HUES64 (cell line): ENCODE measurements at regions not wholly inside any gene's neighbourhood (a gene's known extent, or its start where the extent isn't known, plus 50 kb on each side); places are given as distances from the start of the nearest gene placed in this dataset.
"Not testable (repeated sequence)": the region's sequence is repeated elsewhere in the genome, so short reads cannot be mapped to it uniquely, and the experiment has no call there.

Experiments
- H3K27ac ChIP-seq: 2 replicates; pipeline ENCODE4 v1.7.0; 2013; ENCODE audit warnings: low read depth, low read length, inconsistent platforms
- H3K27me3 ChIP-seq: 2 replicates; pipeline ENCODE4 v1.6.1; 2013; ENCODE audit warnings: mild to moderate bottlenecking, low read length; ENCODE audit not compliant: insufficient read depth
- H3K36me3 ChIP-seq: 2 replicates; pipeline ENCODE4 v1.6.1; 2013; ENCODE audit warnings: mild to moderate bottlenecking, low read length; ENCODE audit not compliant: insufficient read depth
- H3K4me1 ChIP-seq: 2 replicates; pipeline ENCODE4 v1.6.1; 2013; ENCODE audit warnings: mild to moderate bottlenecking, low read length, moderate library complexity; ENCODE audit not compliant: insufficient read depth
- H3K4me3 ChIP-seq: 2 replicates; pipeline ENCODE4 v1.5.1; 2013; ENCODE audit warnings: mild to moderate bottlenecking, low read length, moderate library complexity
- H3K9ac ChIP-seq: 2 replicates; pipeline ENCODE4 v1.6.1; 2013; ENCODE audit warnings: mild to moderate bottlenecking, low read depth, low read length
- H3K9me3 ChIP-seq: 2 replicates; pipeline ENCODE4 v1.6.1; 2013; ENCODE audit warnings: low read depth, low read length; ENCODE audit not compliant: insufficient read depth
- WGBS: fragments of 150-250, 120-280 bp; methylation state at CpG from one replicate; pipeline ENCODE4 v1.1.7; 2013; ENCODE audit warnings: missing lambda C conversion rate; 5-methylcytosine and 5-hydroxymethylcytosine counted together

- not testable (repeated sequence) for H3K36me3 ChIP-seq, H3K9me3 ChIP-seq, H3K4me3 ChIP-seq, H3K9ac ChIP-seq, H3K4me1 ChIP-seq, H3K27me3 ChIP-seq, H3K27ac ChIP-seq
- 95% methylated on average over 7 of the region's 7 CpGs for WGBS
Observed at GRCh38 chr9:99670886-99671285, 150.8 kb upstream of the NR4A3 start.

DNA sequence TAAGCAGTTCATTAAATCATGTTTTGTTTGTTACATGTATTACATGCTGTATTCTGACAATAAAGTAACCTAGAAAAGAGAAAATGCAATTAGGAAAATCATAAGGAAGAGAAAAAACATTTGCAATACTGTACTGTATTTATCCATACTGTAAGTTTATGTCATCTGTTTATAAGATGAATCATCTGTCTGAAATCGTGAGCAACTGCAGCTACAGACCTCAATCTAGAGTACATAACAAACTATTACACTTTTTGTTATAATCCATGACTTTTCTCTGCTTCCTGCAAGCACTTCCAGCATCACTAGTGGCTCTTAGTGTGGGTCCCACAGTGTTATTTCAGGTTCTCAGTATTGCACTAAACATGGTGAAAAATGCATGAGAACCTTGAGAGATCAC, 144.4 kb upstream of the NR4A3 start:
- H3K27ac ChIP-seq: no peak overlapping the region
- peaks cover 25% of the 10 kb centered on the region for H3K9me3 ChIP-seq
- H3K9ac ChIP-seq: no peak overlapping the region
- no peaks in the 10 kb centered on the region for H3K4me1 ChIP-seq
- no peak overlapping the region for H3K4me3 ChIP-seq
- H3K27me3 ChIP-seq: no peaks in the 10 kb centered on the region
- 89% methylated on average over 1 of the region's 1 CpG for WGBS
- H3K36me3 ChIP-seq: peaks cover 7% of the 10 kb centered on the region

- H3K9me3 ChIP-seq: peaks cover 26% of the 10 kb centered on the region
- H3K4me3 ChIP-seq: no peak overlapping the region
Observed at GRCh38 chr9:99678566-99678965, 143.1 kb upstream of the NR4A3 start.

DNA sequence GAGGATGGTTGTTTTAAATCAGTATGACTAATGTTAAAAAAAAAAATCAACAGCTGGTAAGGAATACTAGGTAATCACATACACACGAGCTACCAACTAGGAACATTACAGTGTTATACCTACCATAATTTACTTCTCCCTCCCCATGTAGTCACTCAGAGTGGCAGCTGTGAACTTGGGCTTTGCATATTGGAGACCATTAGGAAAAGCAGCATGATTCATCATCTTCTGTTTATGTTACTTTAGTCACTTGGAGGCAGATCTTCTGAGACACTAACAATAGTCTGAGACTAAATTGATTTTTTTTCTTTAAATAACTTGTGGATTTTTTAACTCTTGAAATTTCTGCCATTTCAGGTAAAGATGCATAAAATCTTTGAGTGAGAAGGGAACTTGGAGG, 141.5 kb upstream of the NR4A3 start:
- H3K4me3 ChIP-seq: no peak overlapping the region
- peaks cover 7% of the 10 kb centered on the region for H3K36me3 ChIP-seq
- no peaks in the 10 kb centered on the region for H3K4me1 ChIP-seq
- no peaks in the 10 kb centered on the region for H3K27me3 ChIP-seq
- H3K27ac ChIP-seq: no peak overlapping the region
- no peak overlapping the region for H3K9ac ChIP-seq
- WGBS: 75% methylated on average over 1 of the region's 1 CpG
- peaks cover 26% of the 10 kb centered on the region for H3K9me3 ChIP-seq

More at GRCh38 chr9:99678566-99678965, 143.1 kb upstream of the NR4A3 start:
- Histone ChIP-seq H3K36me3 (peaks cover 7% of the 10 kb centered on the region), H3K9ac (no peak overlapping the region), H3K4me1 (no peaks in the 10 kb centered on the region), H3K27me3 (no peaks in the 10 kb centered on the region), H3K27ac (no peak overlapping the region)

- no peak overlapping the region for H3K27ac ChIP-seq
- no peaks in the 10 kb centered on the region for H3K27me3 ChIP-seq
- H3K9ac ChIP-seq: no peak overlapping the region
- peaks cover 22% of the 10 kb centered on the region for H3K9me3 ChIP-seq
- peaks cover 6% of the 10 kb centered on the region for H3K36me3 ChIP-seq
- no peaks in the 10 kb centered on the region for H3K4me1 ChIP-seq
- no peak overlapping the region for H3K4me3 ChIP-seq
Observed at GRCh38 chr9:99681113-99681512, 140.6 kb upstream of the NR4A3 start.

DNA sequence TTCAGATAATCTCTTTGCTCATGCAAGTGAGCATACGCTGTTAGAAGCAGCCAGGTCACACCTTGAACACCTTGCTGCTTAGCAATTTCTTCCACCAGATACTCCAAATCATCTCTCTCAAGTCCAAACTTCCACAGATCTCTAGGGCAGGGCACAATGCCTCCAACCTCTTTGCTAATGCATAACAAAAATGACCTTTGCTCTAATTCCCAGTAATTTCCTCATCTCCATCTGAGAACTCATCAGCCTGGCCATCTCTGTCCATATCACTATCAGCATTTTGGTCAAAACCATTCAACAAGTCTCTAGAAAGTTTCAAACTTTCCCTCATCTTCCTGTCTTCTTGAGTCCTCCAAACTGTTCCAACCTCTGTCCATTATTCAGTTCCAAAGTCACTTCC, 139.3 kb upstream of the NR4A3 start:
- 95% methylated on average over 1 of the region's 1 CpG for WGBS
- Histone ChIP-seq H3K27ac (no peak overlapping the region), H3K9me3 (peaks cover 9% of the 10 kb centered on the region; the same call in 1 of the 2 replicates)

DNA sequence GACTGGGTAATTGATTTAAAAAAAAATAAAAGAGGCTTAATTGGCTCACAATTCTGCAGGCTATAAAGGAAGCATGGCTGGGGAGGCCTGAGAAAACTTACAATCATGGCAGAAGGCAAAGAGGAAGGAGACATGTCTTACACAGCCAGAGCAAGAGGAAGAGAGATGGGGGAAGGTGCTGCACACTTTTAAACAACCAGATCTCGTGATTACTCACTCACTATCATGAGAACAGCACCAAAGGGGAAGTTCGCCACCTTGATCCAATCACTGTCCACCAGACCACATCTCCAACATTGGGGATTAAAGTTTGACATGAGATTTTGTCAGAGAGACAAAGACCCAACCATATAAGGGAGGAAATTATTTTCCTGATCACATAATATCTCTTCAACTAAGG, 138.8 kb upstream of the NR4A3 start:
- no peaks in the 10 kb centered on the region for H3K36me3 ChIP-seq
- H3K4me1 ChIP-seq: no peaks in the 10 kb centered on the region
- H3K9me3 ChIP-seq: peaks cover 7% of the 10 kb centered on the region; the same call in 1 of the 2 replicates
- WGBS: 80% methylated on average over 1 of the region's 2 CpGs
- H3K27me3 ChIP-seq: no peaks in the 10 kb centered on the region
- no peak overlapping the region for H3K9ac ChIP-seq
- H3K4me3 ChIP-seq: no peak overlapping the region
- H3K27ac ChIP-seq: no peak overlapping the region

More for the DNA sequence above, 139.3 kb upstream of the NR4A3 start:
- no peak overlapping the region for H3K4me3 ChIP-seq
- H3K36me3 ChIP-seq: no peaks in the 10 kb centered on the region
- H3K4me1 ChIP-seq: no peaks in the 10 kb centered on the region
- H3K27me3 ChIP-seq: no peaks in the 10 kb centered on the region
- H3K9ac ChIP-seq: no peak overlapping the region

- Histone ChIP-seq H3K27me3 (no peaks in the 10 kb centered on the region), H3K27ac (no peak overlapping the region), H3K9ac (no peak overlapping the region), H3K4me1 (no peaks in the 10 kb centered on the region), H3K4me3 (no peak overlapping the region), H3K9me3 (no peaks in the 10 kb centered on the region), H3K36me3 (no peaks in the 10 kb centered on the region)
- WGBS: 82% methylated on average over 4 of the region's 4 CpGs
Observed at GRCh38 chr9:99690573-99690972, 131.1 kb upstream of the NR4A3 start.

DNA sequence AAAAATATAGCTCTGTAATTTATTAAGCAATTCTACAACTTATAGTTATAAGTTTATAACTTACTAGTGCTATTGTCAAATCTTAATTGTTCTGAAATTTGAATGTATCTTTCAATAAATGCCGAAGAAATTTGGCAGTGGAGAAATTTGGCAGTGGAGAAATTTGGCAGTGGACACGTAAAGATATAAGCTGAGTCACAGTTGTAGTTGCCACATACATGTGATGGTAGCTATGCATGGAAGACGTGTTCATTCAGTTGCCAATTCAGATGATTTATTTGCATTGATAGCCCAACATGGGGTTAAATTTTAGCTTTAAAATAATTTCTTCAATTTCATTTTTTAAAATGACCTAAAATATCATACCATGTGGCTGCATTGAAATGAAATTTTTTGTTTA, 127.8 kb upstream of the NR4A3 start:
- Histone ChIP-seq H3K9me3 (peaks cover 6% of the 10 kb centered on the region; the same call in 1 of the 2 replicates), H3K9ac (no peak overlapping the region), H3K27ac (no peak overlapping the region), H3K4me1 (no peaks in the 10 kb centered on the region), H3K36me3 (no peaks in the 10 kb centered on the region), H3K4me3 (no peak overlapping the region), H3K27me3 (no peaks in the 10 kb centered on the region)
- WGBS: 94% methylated on average over 3 of the region's 3 CpGs

DNA sequence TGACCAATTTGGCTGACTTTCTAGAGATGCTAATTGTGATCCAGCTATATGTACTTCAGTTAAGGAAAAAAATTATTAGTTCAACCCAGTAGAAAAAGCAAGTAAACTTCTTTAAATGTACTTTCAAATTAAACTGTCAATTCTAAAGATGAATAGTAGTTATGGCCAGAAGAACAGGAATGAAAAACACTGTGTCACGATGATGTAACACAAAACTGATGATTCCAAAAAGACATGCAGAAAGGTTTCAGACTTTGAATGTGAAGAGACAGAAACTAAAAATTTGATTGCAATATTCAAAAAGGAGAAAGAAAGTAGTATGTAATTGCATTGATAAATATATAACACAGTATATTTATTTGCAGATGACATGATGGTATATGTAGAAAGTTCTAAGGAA, 127.3 kb upstream of the NR4A3 start:
- Histone ChIP-seq H3K9ac (no peak overlapping the region), H3K4me3 (no peak overlapping the region)
- WGBS: 89% methylated on average over 1 of the region's 1 CpG

GRCh38 chr9:99699396-99699795, 122.3 kb upstream of the NR4A3 start:
- H3K9ac ChIP-seq: no peak overlapping the region
- WGBS: 87% methylated on average over 3 of the region's 3 CpGs

More for the DNA sequence above, 127.3 kb upstream of the NR4A3 start:
- peaks cover 6% of the 10 kb centered on the region; the same call in 1 of the 2 replicates for H3K9me3 ChIP-seq
- H3K36me3 ChIP-seq: no peaks in the 10 kb centered on the region
- H3K27ac ChIP-seq: no peak overlapping the region
- no peaks in the 10 kb centered on the region for H3K4me1 ChIP-seq
- no peaks in the 10 kb centered on the region for H3K27me3 ChIP-seq

GRCh38 chr9:99712214-99712613, 109.5 kb upstream of the NR4A3 start:
- no peak overlapping the region for H3K4me3 ChIP-seq
- H3K36me3 ChIP-seq: no peaks in the 10 kb centered on the region
- H3K27me3 ChIP-seq: no peaks in the 10 kb centered on the region
- no peak overlapping the region for H3K9ac ChIP-seq
- H3K27ac ChIP-seq: no peak overlapping the region
- no peaks in the 10 kb centered on the region for H3K4me1 ChIP-seq
- H3K9me3 ChIP-seq: no peaks in the 10 kb centered on the region

More at GRCh38 chr9:99699396-99699795, 122.3 kb upstream of the NR4A3 start:
- no peak overlapping the region for H3K4me3 ChIP-seq
- H3K27me3 ChIP-seq: no peaks in the 10 kb centered on the region
- no peaks in the 10 kb centered on the region for H3K36me3 ChIP-seq
- H3K27ac ChIP-seq: no peak overlapping the region
- H3K4me1 ChIP-seq: no peaks in the 10 kb centered on the region
- peaks cover 14% of the 10 kb centered on the region; the same call in 1 of the 2 replicates for H3K9me3 ChIP-seq
